OCI-LY7 (cell line): ENCODE measurements at regions not wholly inside any gene's neighbourhood (a gene's known extent, or its start where the extent isn't known, plus 50 kb on each side); places are given as distances from the start of the nearest gene placed in this dataset.

Experiments
- CTCF ChIP-seq: fragments of 200-600 bp; sonication (generic); conservative IDR thresholded peaks from 2 replicates; pipeline ENCODE4 v1.5.1; 2014; ENCODE audit warnings: mild to moderate bottlenecking, antibody characterized with exemption, low read length, moderate library complexity, mixed read lengths
- EZH2phosphoT487 ChIP-seq: fragments of 200-600 bp; sonication (generic); IDR thresholded peaks from 2 replicates; pipeline ENCODE4 v1.6.1; 2018; ENCODE audit warnings: low read depth, borderline replicate concordance, mild to moderate bottlenecking, mixed run types, antibody characterized with exemption, low read length, moderate library complexity, mixed read lengths

GRCh38 chr1:4924356-4924755, 269.9 kb downstream of the AJAP1 start:
- TF ChIP-seq CTCF (no peak), EZH2phosphoT487 (no peak)
